ENCODE measurements at regions not wholly inside any gene's neighbourhood (a gene's known extent, or its start where the extent isn't known, plus 50 kb on each side); places are given as distances from the start of the nearest gene placed in this dataset.

- peaks cover 0 to 6% (median 0%) of the 10 kb centered on the region in 8 donors for H3K9me3 ChIP-seq
- H3K27ac ChIP-seq: no peak overlapping the region
- no peak overlapping the region for H3K4me3 ChIP-seq
- TF ChIP-seq CTCF (IDR thresholded peaks at IDR 0.05 in 8 of 11, conservative IDR thresholded peaks at IDR 0.05 in 3 of 11) (no peak), POLR2A (IDR thresholded peaks at IDR 0.05) (no peak), POLR2AphosphoS5 (IDR thresholded peaks at IDR 0.05) (no peak)
- no peaks in the 10 kb centered on the region for H3K36me3 ChIP-seq
- intact Hi-C loops (cut with DNase I; ENCODE audit: low total_unique reads): no loop called here
- H3K27me3 ChIP-seq (replicated peaks in 1 of 7): peaks cover 0 to 98% (median 10%) of the 10 kb centered on the region in 7 donors
- H3K4me1 ChIP-seq: peaks cover 0 to 9% (median 0%) of the 10 kb centered on the region in 6 donors
- DNase-seq: no peak
- WGBS, 5 donors: 65 to 82% (median 67%) methylated on average over 2 of the region's 2 CpGs
These were observed 198.4 kb downstream of the TRIM27 start for GRCh38 chr6:28725274-28725809.

GRCh38 chr6:28725890-28726348 lies 197.9 kb downstream of the TRIM27 start:
- WGBS, 5 donors: 23 to 38% (median 34%) methylated on average over 7 of the region's 7 CpGs
- Histone ChIP-seq H3K4me1 (peaks cover 0 to 9% (median 0%) of the 10 kb centered on the region in 6 donors), H3K9me3 (peaks cover 0 to 7% (median 0%) of the 10 kb centered on the region in 8 donors), H3K36me3 (no peaks in the 10 kb centered on the region), H3K27ac (no peak overlapping the region), H3K4me3 (no peak overlapping the region), H3K27me3 (replicated peaks in 1 of 7) (peaks cover 0 to 98% (median 9%) of the 10 kb centered on the region in 7 donors)
- DNase-seq: no peak
- TF ChIP-seq CTCF (IDR thresholded peaks at IDR 0.05 in 8 of 11, conservative IDR thresholded peaks at IDR 0.05 in 3 of 11) (no peak), POLR2AphosphoS5 (IDR thresholded peaks at IDR 0.05) (no peak), POLR2A (IDR thresholded peaks at IDR 0.05) (no peak)
- intact Hi-C loops (cut with DNase I; ENCODE audit: low total_unique reads): no loop called here

DNA sequence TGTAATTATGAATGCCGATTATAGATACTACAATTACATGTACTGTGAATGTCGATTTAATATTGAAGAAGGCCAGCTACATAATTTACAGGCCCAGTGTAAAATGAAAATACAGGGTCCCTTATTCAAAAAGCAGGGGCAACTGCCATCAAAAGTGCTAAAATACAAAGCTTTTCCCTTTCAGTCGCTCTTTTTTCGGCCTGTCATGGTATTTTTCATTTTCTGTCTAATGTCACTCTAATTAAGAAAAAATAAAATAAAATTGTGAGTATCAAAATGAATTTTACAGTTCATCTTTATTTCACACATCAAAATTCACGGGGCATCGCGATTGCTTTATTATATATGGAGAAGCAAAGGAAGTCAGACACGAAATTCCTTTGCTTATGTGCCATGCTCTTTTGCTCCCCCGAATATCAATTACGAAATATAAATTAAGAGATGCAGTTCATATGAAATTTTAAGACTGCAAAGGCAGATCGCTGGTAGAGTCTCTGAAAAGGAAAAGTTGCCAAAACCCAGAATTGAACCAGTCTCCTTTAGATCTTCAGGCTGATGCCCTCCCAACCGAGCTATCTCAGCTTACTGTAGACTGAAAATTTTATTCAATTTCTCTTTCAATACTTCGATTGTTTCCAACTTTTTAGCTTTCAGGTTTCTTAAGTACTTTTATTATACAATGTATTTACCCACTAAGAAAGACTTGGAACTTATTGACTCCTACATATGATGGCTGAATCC lies 197.0 kb downstream of the TRIM27 start:
- Histone ChIP-seq H3K9me3 (peaks cover 0 to 7% (median 0%) of the 10 kb centered on the region in 8 donors), H3K4me3 (no peak overlapping the region), H3K27ac (no peak overlapping the region), H3K4me1 (peaks cover 0 to 9% (median 0%) of the 10 kb centered on the region in 6 donors), H3K27me3 (replicated peaks in 1 of 7) (peaks cover 0 to 98% (median 6%) of the 10 kb centered on the region in 7 donors), H3K36me3 (no peaks in the 10 kb centered on the region)
- intact Hi-C loops (cut with DNase I; ENCODE audit: low total_unique reads): no loop called here
- 72 to 81% (median 75%) methylated on average over 13 of the region's 13 CpGs for WGBS, 5 donors
- no peak for DNase-seq
- TF ChIP-seq POLR2A (IDR thresholded peaks at IDR 0.05): no peak
- TF ChIP-seq CTCF (IDR thresholded peaks at IDR 0.05 in 8 of 11, conservative IDR thresholded peaks at IDR 0.05 in 3 of 11): no peak
- TF ChIP-seq POLR2AphosphoS5 (IDR thresholded peaks at IDR 0.05): no peak

DNA sequence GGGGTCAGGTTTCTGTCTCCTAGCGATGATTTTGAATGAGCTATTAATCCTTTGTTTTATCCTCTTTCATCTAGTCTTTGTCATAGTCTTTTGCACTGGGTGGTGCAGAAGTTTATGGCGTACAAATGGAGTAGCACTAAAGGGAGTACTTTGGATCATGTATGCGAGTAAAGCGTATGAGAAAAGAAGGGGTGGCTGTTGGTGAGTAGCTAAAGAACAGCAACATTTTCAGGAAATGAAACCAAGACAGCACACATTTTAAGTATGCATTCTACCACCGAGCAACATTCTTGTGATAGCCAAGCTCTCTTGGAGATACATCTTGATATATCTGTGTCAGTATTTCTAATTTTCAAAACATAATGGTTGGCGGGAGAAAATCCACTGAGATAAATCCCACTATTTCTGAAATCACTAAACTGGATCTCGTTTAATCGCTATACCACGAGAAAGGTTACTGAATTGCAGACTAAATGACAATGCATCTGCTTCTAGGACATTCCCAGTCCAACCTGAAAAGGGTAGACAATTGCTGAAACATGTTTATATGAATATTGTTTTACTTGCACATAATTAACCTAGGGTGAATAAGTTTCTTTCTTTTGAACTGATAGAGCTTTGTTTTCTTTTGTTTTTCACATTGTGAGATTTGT lies 196.1 kb downstream of the TRIM27 start:
- H3K27me3 ChIP-seq (replicated peaks in 1 of 7): peaks cover 0 to 98% (median 6%) of the 10 kb centered on the region in 7 donors
- 67 to 81% (median 74%) methylated on average over 9 of the region's 9 CpGs for WGBS, 5 donors
- TF ChIP-seq CTCF (IDR thresholded peaks at IDR 0.05 in 8 of 11, conservative IDR thresholded peaks at IDR 0.05 in 3 of 11) (no peak), POLR2AphosphoS5 (IDR thresholded peaks at IDR 0.05) (no peak), POLR2A (IDR thresholded peaks at IDR 0.05) (no peak)

More for the DNA sequence above, 196.1 kb downstream of the TRIM27 start:
- Histone ChIP-seq H3K9me3 (peaks cover 0 to 7% (median 0%) of the 10 kb centered on the region in 8 donors), H3K36me3 (no peaks in the 10 kb centered on the region), H3K4me3 (no peak overlapping the region), H3K27ac (no peak overlapping the region), H3K4me1 (peaks cover 0 to 9% (median 0%) of the 10 kb centered on the region in 6 donors)
- intact Hi-C loops (cut with DNase I; ENCODE audit: low total_unique reads): no loop called here
- no peak for DNase-seq
